ENCODE measurements at regions not wholly inside any gene's neighbourhood (a gene's known extent, or its start where the extent isn't known, plus 50 kb on each side); places are given as distances from the start of the nearest gene placed in this dataset.
A peak's percentile ranks its signal among the peaks of the same experiment; 100 is the strongest.
"Not testable (repeated sequence)": the region's sequence is repeated elsewhere in the genome, so short reads cannot be mapped to it uniquely, and the experiment has no call there.

GRCh38 chr5:117652036-117652957 is 1077.7 kb upstream of the SEMA6A start:
- no peak for DNase-seq (ENCODE audit: low read depth, low spot score)

DNA sequence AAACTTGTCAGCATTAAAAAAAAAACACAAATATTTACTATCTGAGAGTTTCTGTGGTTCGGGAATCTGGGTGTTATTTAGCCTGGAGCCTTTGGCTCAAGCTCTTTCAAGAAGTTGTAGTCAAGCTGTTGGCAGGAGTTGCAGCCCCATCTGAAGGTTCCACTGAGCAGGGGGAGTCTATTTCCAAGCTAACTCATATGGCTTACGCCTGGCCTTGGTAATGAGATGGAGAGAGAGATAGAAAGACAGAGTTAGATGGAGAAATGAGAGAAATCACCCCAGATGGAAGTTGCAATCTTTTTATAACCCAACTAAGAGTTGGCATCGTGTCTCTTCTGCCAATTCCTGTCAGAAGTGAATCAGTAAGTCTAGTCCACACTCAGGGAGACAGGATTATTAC is 1075.2 kb upstream of the SEMA6A start:
- no peak for DNase-seq (ENCODE audit: low read depth, low spot score)

GRCh38 chr5:117645400-117645799 is 1070.8 kb upstream of the SEMA6A start:
- DNase-seq (ENCODE audit: low read depth, low spot score): no peak

GRCh38 chr5:117638581-117638980 is 1064.0 kb upstream of the SEMA6A start:
- no peak for DNase-seq (ENCODE audit: low read depth, low spot score)

DNA sequence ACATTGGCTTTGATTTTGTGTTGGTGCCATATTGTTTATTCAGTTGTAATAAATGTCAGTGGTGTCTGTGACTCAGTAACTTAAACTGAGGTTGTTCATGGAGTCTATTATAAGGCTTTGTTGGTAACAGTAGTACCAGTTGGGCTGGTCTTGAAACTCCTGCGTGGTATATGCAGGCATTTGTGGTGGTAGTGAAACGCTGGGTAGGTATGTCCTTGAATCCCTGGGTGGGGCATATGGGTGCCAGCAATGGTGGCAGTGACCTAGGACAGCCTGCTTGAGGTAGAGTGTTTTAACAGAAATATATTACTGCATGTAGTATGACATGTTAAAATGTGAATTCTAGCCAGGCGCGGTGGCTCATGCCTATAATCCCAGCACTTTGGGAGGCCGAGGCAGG is 1058.5 kb upstream of the SEMA6A start:
- no peak for DNase-seq (ENCODE audit: low read depth, low spot score)

DNA sequence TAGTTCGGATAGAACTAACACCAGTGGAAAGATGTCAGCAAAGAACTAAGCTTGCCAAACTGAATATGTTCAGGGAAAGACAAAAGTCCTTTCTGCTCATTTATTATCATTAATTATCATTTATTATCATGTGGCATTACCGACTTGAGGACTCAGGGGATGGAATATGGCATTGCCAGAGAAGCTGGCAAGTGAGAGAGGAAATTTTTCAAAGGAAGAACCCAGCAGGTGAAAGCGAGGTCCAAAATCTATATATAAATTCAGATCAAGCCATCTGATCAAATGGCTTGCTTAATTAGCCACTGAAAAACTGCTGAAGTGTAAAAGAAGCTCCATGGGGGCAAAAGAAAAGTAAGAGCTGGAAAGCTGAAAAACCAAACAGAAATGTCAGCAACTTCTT is 1049.6 kb upstream of the SEMA6A start:
- DNase-seq (ENCODE audit: low read depth, low spot score): no peak

GRCh38 chr5:117623042-117623805 is 1048.6 kb upstream of the SEMA6A start:
- DNase-seq (ENCODE audit: low read depth, low spot score): no peak

GRCh38 chr5:117621921-117622320 is 1047.3 kb upstream of the SEMA6A start:
- no peak for DNase-seq (ENCODE audit: low read depth, low spot score)

- DNase-seq (ENCODE audit: low read depth, low spot score): no peak
Measured at GRCh38 chr5:117615226-117615625, 1040.6 kb upstream of the SEMA6A start.

- no peak for DNase-seq (ENCODE audit: low read depth, low spot score)
Measured at GRCh38 chr5:117614408-117614807, 1039.8 kb upstream of the SEMA6A start.

GRCh38 chr5:117604845-117605244 is 1030.2 kb upstream of the SEMA6A start:
- DNase-seq (ENCODE audit: low read depth, low spot score): no peak

- not testable (repeated sequence) for DNase-seq (ENCODE audit: low read depth, low spot score)
Measured at GRCh38 chr5:117599811-117600210, 1025.2 kb upstream of the SEMA6A start.

DNA sequence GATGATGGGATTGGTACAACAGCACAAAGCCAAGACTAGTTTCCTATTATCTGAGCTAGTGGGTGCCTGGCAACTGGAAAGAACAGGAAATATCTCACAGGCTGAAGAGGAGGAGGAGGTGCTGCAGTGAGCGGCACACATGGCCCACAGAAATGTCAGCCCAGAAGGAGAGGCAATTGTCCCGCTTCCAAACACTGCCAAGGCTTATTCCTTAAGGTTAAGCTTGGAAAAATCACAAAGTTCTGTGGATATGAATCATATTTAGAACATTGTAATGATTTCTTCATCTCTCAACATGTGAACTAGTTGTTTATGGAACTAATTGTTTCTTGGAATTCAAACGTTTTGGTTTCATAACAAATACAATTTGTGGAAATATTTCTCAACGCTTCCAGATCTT is 1019.5 kb upstream of the SEMA6A start:
- DNase-seq (ENCODE audit: low read depth, low spot score): no peak

GRCh38 chr5:117590944-117591343 is 1016.3 kb upstream of the SEMA6A start:
- DNase-seq (ENCODE audit: low read depth, low spot score): peak; percentile 5

- no peak for DNase-seq (ENCODE audit: low read depth, low spot score)
Measured at GRCh38 chr5:117588611-117589010, 1014.0 kb upstream of the SEMA6A start.

GRCh38 chr5:117587111-117587510 is 1012.5 kb upstream of the SEMA6A start:
- no peak for DNase-seq (ENCODE audit: low read depth, low spot score)

- DNase-seq (ENCODE audit: low read depth, low spot score): no peak
Measured at GRCh38 chr5:117568622-117569021, 994.0 kb upstream of the SEMA6A start.

GRCh38 chr5:117568126-117568525 is 993.5 kb upstream of the SEMA6A start:
- no peak for DNase-seq (ENCODE audit: low read depth, low spot score)

GRCh38 chr5:117562647-117563046 is 988.0 kb upstream of the SEMA6A start:
- DNase-seq (ENCODE audit: low read depth, low spot score): no peak

DNA sequence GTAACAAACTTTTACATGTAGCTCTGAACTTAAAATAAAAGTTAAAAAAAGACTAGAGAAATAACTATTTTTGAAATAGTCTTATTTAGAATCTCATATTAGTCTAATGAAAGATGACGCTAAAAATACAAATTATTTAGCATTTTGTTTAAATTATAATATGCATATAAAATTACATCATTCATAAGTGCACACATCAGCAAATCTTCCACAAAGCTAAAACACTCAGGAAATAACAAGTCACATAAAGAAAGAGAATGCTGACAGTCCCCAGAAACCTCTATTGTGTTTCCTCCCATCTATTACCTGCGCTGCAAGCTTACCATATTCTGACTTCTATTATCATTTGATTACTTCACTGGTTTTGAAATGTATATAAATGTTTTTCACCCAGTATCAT is 986.9 kb upstream of the SEMA6A start:
- DNase-seq (ENCODE audit: low read depth, low spot score): no peak

DNA sequence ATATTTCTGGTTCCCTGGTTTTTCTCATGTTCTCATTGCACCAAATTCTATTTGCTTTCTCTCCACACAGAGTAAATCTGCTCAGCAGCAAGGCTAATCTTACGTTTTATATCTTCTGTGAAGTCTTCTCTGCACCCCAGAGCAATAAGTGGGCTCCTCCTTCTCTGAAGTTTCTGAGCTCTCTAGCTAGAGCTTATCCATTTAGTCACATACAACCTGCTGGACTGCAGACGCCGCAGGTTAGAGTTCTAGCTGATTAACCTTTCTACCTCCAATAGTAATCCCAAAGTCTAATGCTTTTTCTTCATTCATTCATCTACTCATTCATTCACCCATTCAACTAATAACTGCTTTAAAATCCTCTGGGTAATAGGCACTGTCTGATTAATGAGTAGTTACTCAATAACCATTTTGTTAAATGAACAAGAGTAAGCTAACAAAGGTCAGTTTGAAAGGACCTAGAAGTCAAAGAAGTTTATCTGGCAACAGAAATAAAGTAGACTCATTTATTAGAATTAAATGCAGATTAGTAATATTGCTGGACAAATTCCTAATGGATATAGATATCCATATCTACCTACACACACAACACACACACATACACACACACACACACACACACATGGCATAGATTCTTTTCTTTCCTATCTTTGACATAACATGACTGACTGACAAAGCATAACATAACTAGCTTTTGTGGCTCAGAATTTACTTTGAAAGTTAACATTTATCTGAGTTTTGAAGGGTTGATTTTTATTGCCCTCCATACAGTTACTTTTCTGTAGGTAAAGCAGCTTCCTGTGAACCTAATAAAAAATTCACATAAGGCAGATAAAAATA is 984.6 kb upstream of the SEMA6A start:
- no peak for DNase-seq (ENCODE audit: low read depth, low spot score)

DNA sequence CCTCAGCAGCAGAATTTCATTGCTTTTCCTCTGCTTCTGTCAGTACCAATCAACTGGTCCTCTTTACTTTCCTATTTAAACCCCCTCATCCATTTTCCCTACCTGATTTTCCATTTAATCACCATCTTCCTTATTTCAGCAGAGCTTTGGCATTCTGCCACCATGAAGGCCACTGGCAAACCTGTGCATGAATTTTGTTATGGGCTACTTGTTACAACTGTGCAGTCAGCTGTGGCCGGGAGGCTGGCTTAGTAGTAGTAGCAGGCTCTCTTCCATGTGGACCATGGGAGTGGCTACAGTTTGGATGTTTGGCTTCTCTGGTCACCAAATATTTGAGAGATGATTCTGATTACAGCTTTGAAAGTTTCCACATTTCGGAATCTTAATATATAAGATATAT is 976.6 kb upstream of the SEMA6A start:
- no peak for DNase-seq (ENCODE audit: low read depth, low spot score)
